CD14-positive monocyte (primary cell): ENCODE measurements at regions not wholly inside any gene's neighbourhood (a gene's known extent, or its start where the extent isn't known, plus 50 kb on each side); places are given as distances from the start of the nearest gene placed in this dataset.

ENCODE experiments used
- DNase-seq, 3 donors: peaks; one replicate each; pipeline ENCODE4 v3.0.0-alpha.2; 2011 to 2022
- H2AFZ ChIP-seq: 2 replicates; pipeline ENCODE4 v1.6.0; 2012; ENCODE audit warnings: mild to moderate bottlenecking, low read depth, low read length, inconsistent platforms; ENCODE audit not compliant: insufficient read depth, poor library complexity, severe bottlenecking
- H3K27ac ChIP-seq, 2 donors: 1 replicate in 1 of 2; 2 replicates in 1 of 2; pipeline ENCODE4 v1.5.1; 2012 to 2013; ENCODE audit warnings: low read length in 2 of 2, control low read depth in 1 of 2, inconsistent platforms in 1 of 2, low read depth in 1 of 2, mild to moderate bottlenecking in 1 of 2
- H3K27me3 ChIP-seq, 2 donors: one replicate each; pipeline versions ENCODE4 v1.6.0 to v1.6.1; 2011 to 2013; ENCODE audit warnings: low read length in 2 of 2; ENCODE audit not compliant: control insufficient read depth in 2 of 2, insufficient read depth in 2 of 2
- H3K36me3 ChIP-seq, 2 donors: replicated peaks in 1 of 2; 1 replicate in 1 of 2; 2 replicates in 1 of 2; pipeline versions ENCODE4 v1.5.1 to v1.6.1; 2012 to 2013; ENCODE audit warnings: low read length in 2 of 2, control low read depth in 1 of 2, inconsistent platforms in 1 of 2, mild to moderate bottlenecking in 1 of 2; ENCODE audit not compliant: insufficient read depth in 2 of 2, control insufficient read depth in 1 of 2
- H3K4me1 ChIP-seq, 2 donors: 1 replicate in 1 of 2; 2 replicates in 1 of 2; pipeline versions ENCODE4 v1.5.1 to v1.6.1; 2012 to 2013; ENCODE audit warnings: low read length in 2 of 2, control low read depth in 1 of 2, inconsistent platforms in 1 of 2, mild to moderate bottlenecking in 1 of 2, moderate library complexity in 1 of 2; ENCODE audit not compliant: insufficient read depth in 2 of 2, control insufficient read depth in 1 of 2
- H3K4me2 ChIP-seq: replicated peaks from 2 replicates; pipeline ENCODE3; 2012; ENCODE audit warnings: low read length, moderate library complexity, mild to moderate bottlenecking; ENCODE audit not compliant: poor library complexity, severe bottlenecking; ENCODE audit errors: extremely low read depth
- H3K4me3 ChIP-seq, 3 experiments: fragments of 200-600 bp in 1 of 3; sonication (generic) in 1 of 3; replicated peaks in 1 of 3; 1 replicate in 2 of 3; 2 replicates in 1 of 3; pipeline ENCODE4 v1.5.1; 2011 to 2013; ENCODE audit warnings: low read length in 3 of 3, mild to moderate bottlenecking in 3 of 3, control low read depth in 2 of 3, low read depth in 2 of 3, inconsistent platforms in 1 of 3, moderate library complexity in 1 of 3
- H3K79me2 ChIP-seq: 2 replicates; pipeline ENCODE4 v1.6.0; 2012; ENCODE audit warnings: mild to moderate bottlenecking, control low read depth, inconsistent platforms, low read length, moderate library complexity; ENCODE audit not compliant: insufficient read depth
- H3K9ac ChIP-seq: 2 replicates; pipeline ENCODE4 v1.6.0; 2017; ENCODE audit warnings: low read length, mild to moderate bottlenecking; ENCODE audit not compliant: insufficient read depth, poor library complexity, severe bottlenecking
- H3K9me3 ChIP-seq, 2 donors: replicated peaks in 1 of 2; 1 replicate in 1 of 2; 2 replicates in 1 of 2; pipeline versions ENCODE4 v1.5.1 to v1.6.1; 2012 to 2013; ENCODE audit warnings: low read length in 2 of 2, control low read depth in 1 of 2; ENCODE audit not compliant: control insufficient read depth in 1 of 2, insufficient read depth in 1 of 2
- H4K20me1 ChIP-seq: 2 replicates; pipeline ENCODE4 v1.6.0; 2012; ENCODE audit warnings: mild to moderate bottlenecking, low read length, control low read depth, moderate library complexity; ENCODE audit not compliant: insufficient read depth
- H3K27ac Mint-ChIP-seq, 7 donors: one replicate each; pipeline ENCODE4 v1.8.0; 2020; ENCODE audit warnings: mild to moderate bottlenecking in 7 of 7, mixed read lengths in 7 of 7, moderate library complexity in 6 of 7, inconsistent platforms in 2 of 7
- H3K27me3 Mint-ChIP-seq, 3 donors: one replicate each; pipeline ENCODE4 v1.8.0; 2021 to 2022; ENCODE audit warnings: low read depth in 3 of 3, mild to moderate bottlenecking in 3 of 3, mixed read lengths in 3 of 3, moderate library complexity in 3 of 3, inconsistent platforms in 1 of 3
- H3K36me3 Mint-ChIP-seq, 2 donors: one replicate each; pipeline ENCODE4 v1.8.0; 2020; ENCODE audit warnings: mixed read lengths in 2 of 2, inconsistent platforms in 1 of 2, mild to moderate bottlenecking in 1 of 2
- H3K4me1 Mint-ChIP-seq: one replicate; pipeline ENCODE4 v1.8.0; 2020; ENCODE audit warnings: mild to moderate bottlenecking, mixed read lengths
- H3K4me3 Mint-ChIP-seq, 2 donors: one replicate each; pipeline ENCODE4 v1.8.0; 2020; ENCODE audit warnings: mild to moderate bottlenecking in 2 of 2, mixed read lengths in 2 of 2, moderate library complexity in 1 of 2
- H3K9me3 Mint-ChIP-seq, 7 donors: one replicate each; pipeline ENCODE4 v1.8.0; 2020 to 2022; ENCODE audit warnings: mixed read lengths in 7 of 7, mild to moderate bottlenecking in 6 of 7, moderate library complexity in 6 of 7, inconsistent platforms in 2 of 7
- WGBS: methylation state at CpG from one replicate; pipeline ENCODE4 v1.1.5; 2013; ENCODE audit warnings: missing lambda C conversion rate; ENCODE audit not compliant: insufficient coverage; 5-methylcytosine and 5-hydroxymethylcytosine counted together
- intact Hi-C, 2 donors: fragments of 100-400 bp; cut with micrococcal nuclease; formaldehyde crosslinking; loops; one replicate each; pipeline versions ENCODE4 v1.15.0 to v1.15.1; 2023
- TF ChIP-seq, protein P1 (sequence below): fragments of 200-600 bp; IDR thresholded peaks from one replicate; pipeline ENCODE4 v1.8.0; 2022; ENCODE audit warnings: antibody characterized with exemption, mild to moderate bottlenecking

- Mint-ChIP-seq H3K4me1 (no peaks in the 10 kb centered on the region), H3K27me3 (peaks cover 0 to 2% (median 0%) of the 10 kb centered on the region in 3 donors), H3K36me3 (no peaks in the 10 kb centered on the region), H3K9me3 (peaks cover 0 to 2% (median 0%) of the 10 kb centered on the region in 7 donors), H3K4me3 (no peak overlapping the region), H3K27ac (no peak overlapping the region)
- no peak for DNase-seq
- H3K27me3 ChIP-seq: no peaks in the 10 kb centered on the region
- no peaks in the 10 kb centered on the region for H3K36me3 ChIP-seq
- H3K4me1 ChIP-seq: no peaks in the 10 kb centered on the region
- no peak overlapping the region for H3K27ac ChIP-seq
- H3K9ac ChIP-seq: no peak overlapping the region
- no peaks in the 10 kb centered on the region for H4K20me1 ChIP-seq
- H3K4me2 ChIP-seq: no peak overlapping the region
- H3K9me3 ChIP-seq: no peaks in the 10 kb centered on the region
- H2AFZ ChIP-seq: no peak overlapping the region
- TF ChIP-seq, protein P1, sequence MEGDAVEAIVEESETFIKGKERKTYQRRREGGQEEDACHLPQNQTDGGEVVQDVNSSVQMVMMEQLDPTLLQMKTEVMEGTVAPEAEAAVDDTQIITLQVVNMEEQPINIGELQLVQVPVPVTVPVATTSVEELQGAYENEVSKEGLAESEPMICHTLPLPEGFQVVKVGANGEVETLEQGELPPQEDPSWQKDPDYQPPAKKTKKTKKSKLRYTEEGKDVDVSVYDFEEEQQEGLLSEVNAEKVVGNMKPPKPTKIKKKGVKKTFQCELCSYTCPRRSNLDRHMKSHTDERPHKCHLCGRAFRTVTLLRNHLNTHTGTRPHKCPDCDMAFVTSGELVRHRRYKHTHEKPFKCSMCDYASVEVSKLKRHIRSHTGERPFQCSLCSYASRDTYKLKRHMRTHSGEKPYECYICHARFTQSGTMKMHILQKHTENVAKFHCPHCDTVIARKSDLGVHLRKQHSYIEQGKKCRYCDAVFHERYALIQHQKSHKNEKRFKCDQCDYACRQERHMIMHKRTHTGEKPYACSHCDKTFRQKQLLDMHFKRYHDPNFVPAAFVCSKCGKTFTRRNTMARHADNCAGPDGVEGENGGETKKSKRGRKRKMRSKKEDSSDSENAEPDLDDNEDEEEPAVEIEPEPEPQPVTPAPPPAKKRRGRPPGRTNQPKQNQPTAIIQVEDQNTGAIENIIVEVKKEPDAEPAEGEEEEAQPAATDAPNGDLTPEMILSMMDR: no peak
- intact Hi-C loops: no loop called here
- no peaks in the 10 kb centered on the region for H3K79me2 ChIP-seq
- H3K4me3 ChIP-seq: no peak overlapping the region
These were observed 126.1 kb downstream of the DRD1 start for GRCh38 chr5:175317872-175318271.

GRCh38 chr5:175309218-175309810, 134.7 kb downstream of the DRD1 start:
- H4K20me1 ChIP-seq: no peaks in the 10 kb centered on the region
- Mint-ChIP-seq H3K4me1 (no peaks in the 10 kb centered on the region), H3K27ac (no peak overlapping the region), H3K4me3 (no peak overlapping the region), H3K36me3 (no peaks in the 10 kb centered on the region), H3K9me3 (peaks cover 0 to 4% (median 0%) of the 10 kb centered on the region in 7 donors), H3K27me3 (peaks cover 0 to 4% (median 3%) of the 10 kb centered on the region in 3 donors)
- no peak overlapping the region for H3K9ac ChIP-seq
- no peak overlapping the region for H3K27ac ChIP-seq
- no peaks in the 10 kb centered on the region for H3K27me3 ChIP-seq
- H3K9me3 ChIP-seq: no peaks in the 10 kb centered on the region
- intact Hi-C loops: no loop called here
- H3K4me2 ChIP-seq: no peak overlapping the region
- no peak overlapping the region for H2AFZ ChIP-seq
- H3K4me1 ChIP-seq: no peaks in the 10 kb centered on the region
- no peak for DNase-seq
- 67% methylated on average over 1 of the region's 2 CpGs for WGBS
- no peaks in the 10 kb centered on the region for H3K36me3 ChIP-seq
- TF ChIP-seq, protein P1: no peak
- no peaks in the 10 kb centered on the region for H3K79me2 ChIP-seq
- no peak overlapping the region for H3K4me3 ChIP-seq
